Natural killer cell treated with Interleukin-12 subunit alpha and Interleukin-12 subunit beta and Interleukin-15 and Interleukin-18, amount 100 ng/mL, for 72 hours (primary cell): ENCODE measurements at regions not wholly inside any gene's neighbourhood (a gene's known extent, or its start where the extent isn't known, plus 50 kb on each side); places are given as distances from the start of the nearest gene placed in this dataset.

Experiments
- ATAC-seq, 2 donors: fragments of 150-1000 bp; cut with Tn5 transposase in 1 of 2; sonication (Bioruptor Pico), chemical (Tn5 transposase) in 1 of 2; 2 replicates each; pipeline ENCODE4 v1.10.0; 2021
- DNase-seq: peaks from one replicate; pipeline ENCODE4 v3.0.0; 2022; ENCODE audit warnings: low spot score
- H3K27ac Mint-ChIP-seq, 2 donors: 1 replicate in 1 of 2; 2 replicates in 1 of 2; pipeline ENCODE4 v1.8.0; 2022; ENCODE audit warnings: mixed read lengths in 2 of 2, mild to moderate bottlenecking in 1 of 2, moderate library complexity in 1 of 2
- H3K27me3 Mint-ChIP-seq, 2 donors: 1 replicate in 1 of 2; 2 replicates in 1 of 2; pipeline ENCODE4 v1.8.0; 2022; ENCODE audit warnings: mixed read lengths in 2 of 2
- H3K36me3 Mint-ChIP-seq: one replicate; pipeline ENCODE4 v1.8.0; 2022; ENCODE audit warnings: mixed read lengths
- H3K4me1 Mint-ChIP-seq, 2 donors: 1 replicate in 1 of 2; 2 replicates in 1 of 2; pipeline ENCODE4 v1.8.0; 2022; ENCODE audit warnings: low read depth in 2 of 2, mixed read lengths in 2 of 2, mild to moderate bottlenecking in 1 of 2
- H3K4me3 Mint-ChIP-seq: one replicate; pipeline ENCODE4 v1.8.0; 2022; ENCODE audit warnings: mixed read lengths
- H3K9me3 Mint-ChIP-seq: 2 replicates; pipeline ENCODE4 v1.8.0; 2022; ENCODE audit warnings: mixed read lengths

- Mint-ChIP-seq H3K9me3 (peaks cover 23% of the 10 kb centered on the region), H3K27me3 (no peaks in the 10 kb centered on the region), H3K27ac (no peak overlapping the region), H3K4me3 (no peak overlapping the region), H3K36me3 (no peaks in the 10 kb centered on the region), H3K4me1 (no peaks in the 10 kb centered on the region)
- DNase-seq (no peak), ATAC-seq (no peak)
Measured at GRCh38 chr3:99376926-99377325, 261.5 kb upstream of the COL8A1 start.

- DNase-seq: no peak
- H3K36me3 Mint-ChIP-seq: no peaks in the 10 kb centered on the region
- H3K4me3 Mint-ChIP-seq: no peak overlapping the region
- H3K27ac Mint-ChIP-seq: no peak overlapping the region
- no peak for ATAC-seq
- no peaks in the 10 kb centered on the region for H3K27me3 Mint-ChIP-seq
- H3K9me3 Mint-ChIP-seq: peaks cover 23% of the 10 kb centered on the region
- H3K4me1 Mint-ChIP-seq: no peaks in the 10 kb centered on the region
Measured at GRCh38 chr3:99373846-99374210, 264.6 kb upstream of the COL8A1 start.

GRCh38 chr3:99373088-99373845 lies 265.1 kb upstream of the COL8A1 start:
- Mint-ChIP-seq H3K27ac (no peak overlapping the region), H3K27me3 (no peaks in the 10 kb centered on the region), H3K36me3 (no peaks in the 10 kb centered on the region), H3K4me3 (no peak overlapping the region), H3K4me1 (no peaks in the 10 kb centered on the region), H3K9me3 (peaks cover 28% of the 10 kb centered on the region)
- DNase-seq (no peak), ATAC-seq (no peak)

GRCh38 chr3:99366663-99367429 lies 271.5 kb upstream of the COL8A1 start:
- ATAC-seq: no peak
- no peak overlapping the region for H3K4me3 Mint-ChIP-seq
- no peaks in the 10 kb centered on the region for H3K36me3 Mint-ChIP-seq
- H3K27me3 Mint-ChIP-seq: no peaks in the 10 kb centered on the region
- peaks cover 24% of the 10 kb centered on the region for H3K9me3 Mint-ChIP-seq
- DNase-seq: no peak
- H3K27ac Mint-ChIP-seq: no peak overlapping the region
- no peaks in the 10 kb centered on the region for H3K4me1 Mint-ChIP-seq

GRCh38 chr3:99365979-99366378 lies 272.4 kb upstream of the COL8A1 start:
- DNase-seq (no peak), ATAC-seq (no peak)
- H3K27me3 Mint-ChIP-seq: no peaks in the 10 kb centered on the region
- no peaks in the 10 kb centered on the region for H3K4me1 Mint-ChIP-seq
- no peaks in the 10 kb centered on the region for H3K36me3 Mint-ChIP-seq
- H3K27ac Mint-ChIP-seq: no peak overlapping the region
- no peak overlapping the region for H3K4me3 Mint-ChIP-seq
- H3K9me3 Mint-ChIP-seq: peaks cover 23% of the 10 kb centered on the region

GRCh38 chr3:99365396-99365795 lies 273.0 kb upstream of the COL8A1 start:
- DNase-seq: no peak
- ATAC-seq: no peak
- Mint-ChIP-seq H3K27me3 (no peaks in the 10 kb centered on the region), H3K27ac (no peak overlapping the region), H3K4me3 (no peak overlapping the region), H3K36me3 (no peaks in the 10 kb centered on the region), H3K9me3 (peaks cover 23% of the 10 kb centered on the region), H3K4me1 (no peaks in the 10 kb centered on the region)

- Mint-ChIP-seq H3K27ac (no peak overlapping the region), H3K27me3 (no peaks in the 10 kb centered on the region), H3K4me1 (no peaks in the 10 kb centered on the region), H3K4me3 (no peak overlapping the region), H3K9me3 (peaks cover 11% of the 10 kb centered on the region), H3K36me3 (no peaks in the 10 kb centered on the region)
- DNase-seq (no peak), ATAC-seq (no peak)
Measured at GRCh38 chr3:99357131-99357530, 281.3 kb upstream of the COL8A1 start.

- no peaks in the 10 kb centered on the region for H3K36me3 Mint-ChIP-seq
- H3K4me1 Mint-ChIP-seq: no peaks in the 10 kb centered on the region
- DNase-seq (no peak), ATAC-seq (no peak)
- H3K27ac Mint-ChIP-seq: no peak overlapping the region
- peaks cover 11% of the 10 kb centered on the region for H3K9me3 Mint-ChIP-seq
- H3K4me3 Mint-ChIP-seq: no peak overlapping the region
- no peaks in the 10 kb centered on the region for H3K27me3 Mint-ChIP-seq
Measured at GRCh38 chr3:99356696-99357095, 281.7 kb upstream of the COL8A1 start.

GRCh38 chr3:99355465-99355864 lies 282.9 kb upstream of the COL8A1 start:
- no peak overlapping the region for H3K4me3 Mint-ChIP-seq
- DNase-seq (no peak), ATAC-seq (no peak)
- no peak overlapping the region for H3K27ac Mint-ChIP-seq
- H3K9me3 Mint-ChIP-seq: peaks cover 14% of the 10 kb centered on the region
- no peaks in the 10 kb centered on the region for H3K27me3 Mint-ChIP-seq
- no peaks in the 10 kb centered on the region for H3K4me1 Mint-ChIP-seq
- H3K36me3 Mint-ChIP-seq: no peaks in the 10 kb centered on the region

- DNase-seq (no peak), ATAC-seq (no peak)
- Mint-ChIP-seq H3K36me3 (no peaks in the 10 kb centered on the region), H3K4me1 (no peaks in the 10 kb centered on the region), H3K27me3 (no peaks in the 10 kb centered on the region), H3K27ac (no peak overlapping the region), H3K4me3 (no peak overlapping the region), H3K9me3 (peaks cover 17% of the 10 kb centered on the region)
Measured at GRCh38 chr3:99352811-99353210, 285.6 kb upstream of the COL8A1 start.

GRCh38 chr3:99351122-99351521 lies 287.3 kb upstream of the COL8A1 start:
- H3K27ac Mint-ChIP-seq: no peak overlapping the region
- no peak for DNase-seq
- ATAC-seq: no peak
- no peaks in the 10 kb centered on the region for H3K36me3 Mint-ChIP-seq
- H3K4me1 Mint-ChIP-seq: no peaks in the 10 kb centered on the region
- H3K9me3 Mint-ChIP-seq: peaks cover 15% of the 10 kb centered on the region
- H3K4me3 Mint-ChIP-seq: no peak overlapping the region
- no peaks in the 10 kb centered on the region for H3K27me3 Mint-ChIP-seq

GRCh38 chr3:99348451-99348850 lies 289.9 kb upstream of the COL8A1 start:
- H3K9me3 Mint-ChIP-seq: peaks cover 15% of the 10 kb centered on the region
- ATAC-seq: no peak
- no peak overlapping the region for H3K27ac Mint-ChIP-seq
- H3K36me3 Mint-ChIP-seq: no peaks in the 10 kb centered on the region
- no peak for DNase-seq
- no peaks in the 10 kb centered on the region for H3K4me1 Mint-ChIP-seq
- H3K27me3 Mint-ChIP-seq: no peaks in the 10 kb centered on the region
- H3K4me3 Mint-ChIP-seq: no peak overlapping the region

GRCh38 chr3:99344216-99344615 lies 294.2 kb upstream of the COL8A1 start:
- Mint-ChIP-seq H3K4me1 (no peaks in the 10 kb centered on the region), H3K4me3 (no peak overlapping the region), H3K27me3 (no peaks in the 10 kb centered on the region), H3K27ac (no peak overlapping the region), H3K9me3 (peaks cover 6% of the 10 kb centered on the region), H3K36me3 (no peaks in the 10 kb centered on the region)
- ATAC-seq: no peak
- no peak for DNase-seq

- Mint-ChIP-seq H3K36me3 (no peaks in the 10 kb centered on the region), H3K9me3 (peaks cover 3% of the 10 kb centered on the region), H3K4me3 (no peak overlapping the region), H3K4me1 (no peaks in the 10 kb centered on the region), H3K27ac (no peak overlapping the region), H3K27me3 (no peaks in the 10 kb centered on the region)
- ATAC-seq (no peak), DNase-seq (no peak)
Measured at GRCh38 chr3:99342383-99342782, 296.0 kb upstream of the COL8A1 start.
